Fibroblast of lung (primary cell): ENCODE measurements at regions not wholly inside any gene's neighbourhood (a gene's known extent, or its start where the extent isn't known, plus 50 kb on each side); places are given as distances from the start of the nearest gene placed in this dataset.

Experiments
- EZH2 ChIP-seq: IDR thresholded peaks from 2 replicates; pipeline ENCODE4 v1.5.1; 2012; ENCODE audit warnings: low read length, control low read depth, mild to moderate bottlenecking; ENCODE audit errors: missing control alignments
- TF ChIP-seq, protein P1 (sequence below), 2 donors: IDR thresholded peaks in 1 of 2; conservative IDR thresholded peaks in 1 of 2; 1 replicate in 1 of 2; 2 replicates in 1 of 2; pipeline ENCODE4 v1.5.1; 2011 to 2012; ENCODE audit warnings: low read length in 2 of 2, control low read depth in 1 of 2, inconsistent platforms in 1 of 2, low read depth in 1 of 2, mild to moderate bottlenecking in 1 of 2

DNA sequence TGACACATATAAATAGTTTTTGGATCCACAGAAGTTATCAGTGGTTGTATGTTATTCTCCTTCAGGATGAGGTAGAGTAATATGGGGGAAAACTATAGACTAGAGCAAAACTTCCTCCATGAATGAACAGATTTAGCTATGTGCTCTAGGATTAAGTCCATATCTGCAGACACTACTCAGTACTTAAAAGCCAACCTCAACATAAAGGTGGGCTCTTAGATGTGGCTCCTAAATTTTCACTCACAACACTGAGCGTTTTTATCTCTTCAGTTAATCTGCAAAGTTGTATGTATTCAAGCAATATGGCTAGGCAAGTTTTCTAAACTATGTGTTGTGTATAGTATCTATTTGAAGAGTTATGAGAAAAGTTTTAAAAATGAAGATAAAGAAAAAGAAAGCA, 147.0 kb upstream of the SLITRK3 start:
- TF ChIP-seq, protein P1, sequence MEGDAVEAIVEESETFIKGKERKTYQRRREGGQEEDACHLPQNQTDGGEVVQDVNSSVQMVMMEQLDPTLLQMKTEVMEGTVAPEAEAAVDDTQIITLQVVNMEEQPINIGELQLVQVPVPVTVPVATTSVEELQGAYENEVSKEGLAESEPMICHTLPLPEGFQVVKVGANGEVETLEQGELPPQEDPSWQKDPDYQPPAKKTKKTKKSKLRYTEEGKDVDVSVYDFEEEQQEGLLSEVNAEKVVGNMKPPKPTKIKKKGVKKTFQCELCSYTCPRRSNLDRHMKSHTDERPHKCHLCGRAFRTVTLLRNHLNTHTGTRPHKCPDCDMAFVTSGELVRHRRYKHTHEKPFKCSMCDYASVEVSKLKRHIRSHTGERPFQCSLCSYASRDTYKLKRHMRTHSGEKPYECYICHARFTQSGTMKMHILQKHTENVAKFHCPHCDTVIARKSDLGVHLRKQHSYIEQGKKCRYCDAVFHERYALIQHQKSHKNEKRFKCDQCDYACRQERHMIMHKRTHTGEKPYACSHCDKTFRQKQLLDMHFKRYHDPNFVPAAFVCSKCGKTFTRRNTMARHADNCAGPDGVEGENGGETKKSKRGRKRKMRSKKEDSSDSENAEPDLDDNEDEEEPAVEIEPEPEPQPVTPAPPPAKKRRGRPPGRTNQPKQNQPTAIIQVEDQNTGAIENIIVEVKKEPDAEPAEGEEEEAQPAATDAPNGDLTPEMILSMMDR (conservative IDR thresholded peaks at IDR 0.05 in 1 of 2, IDR thresholded peaks at IDR 0.05 in 1 of 2; ENCODE audit: low read depth in 1 of 2, low read length in 2 of 2), result no peak
- no peak for TF ChIP-seq EZH2
